ENCODE measurements at regions not wholly inside any gene's neighbourhood (a gene's known extent, or its start where the extent isn't known, plus 50 kb on each side); places are given as distances from the start of the nearest gene placed in this dataset.

- H3K9me3 Mint-ChIP-seq: no peaks in the 10 kb centered on the region
- no peak overlapping the region for H3K4me3 Mint-ChIP-seq
- peak overlapping the region in 1 of 2 donors; percentile 72 for H3K27ac Mint-ChIP-seq
- ATAC-seq (peak; percentile 78 to 93 (median 88)), DNase-seq (peak in 1 of 2 donors; percentile 78)
- no peaks in the 10 kb centered on the region for H3K36me3 Mint-ChIP-seq
- H3K4me1 Mint-ChIP-seq: peaks cover 14 to 34% of the 10 kb centered on the region in 2 donors
- H3K27ac ChIP-seq (ENCODE audit: low read length): peak overlapping the region; percentile 4
- 22% methylated on average over 2 of the region's 3 CpGs for WGBS (ENCODE audit: insufficient coverage)
- H3K9me3 ChIP-seq (ENCODE audit: control insufficient read depth, insufficient read depth, low read length): no peaks in the 10 kb centered on the region
- no peaks in the 10 kb centered on the region for H3K27me3 Mint-ChIP-seq (ENCODE audit: low read depth in 2 of 2)
- no peaks in the 10 kb centered on the region for H3K27me3 ChIP-seq (ENCODE audit: control insufficient read depth, insufficient read depth, low read length)
- intact Hi-C loops (cut with micrococcal nuclease): no loop called here
- TF ChIP-seq CTCF (IDR thresholded peaks at IDR 0.05): no peak
- H3K4me3 ChIP-seq (ENCODE audit: low read length): no peak overlapping the region
- no peaks in the 10 kb centered on the region for H3K36me3 ChIP-seq (ENCODE audit: control insufficient read depth, insufficient read depth, low read length)
- H3K4me1 ChIP-seq (ENCODE audit: control insufficient read depth, insufficient read depth, low read length): peaks cover 16% of the 10 kb centered on the region
These were observed 330.8 kb downstream of the PTEN start for GRCh38 chr10:88194041-88194887.

GRCh38 chr10:88194961-88195367 lies 331.5 kb downstream of the PTEN start:
- intact Hi-C loops (cut with micrococcal nuclease): no loop called here
- H3K27ac Mint-ChIP-seq: no peak overlapping the region

GRCh38 chr10:88195841-88196240 lies 332.4 kb downstream of the PTEN start:
- Mint-ChIP-seq H3K4me1 (peaks cover 14 to 34% of the 10 kb centered on the region in 2 donors), H3K27me3 (ENCODE audit: low read depth in 2 of 2) (no peaks in the 10 kb centered on the region), H3K9me3 (no peaks in the 10 kb centered on the region), H3K36me3 (no peaks in the 10 kb centered on the region), H3K4me3 (no peak overlapping the region), H3K27ac (no peak overlapping the region)
- Histone ChIP-seq H3K4me1 (ENCODE audit: control insufficient read depth, insufficient read depth, low read length) (peaks cover 16% of the 10 kb centered on the region), H3K27ac (ENCODE audit: low read length) (no peak overlapping the region), H3K4me3 (ENCODE audit: low read length) (no peak overlapping the region), H3K9me3 (ENCODE audit: control insufficient read depth, insufficient read depth, low read length) (no peaks in the 10 kb centered on the region), H3K27me3 (ENCODE audit: control insufficient read depth, insufficient read depth, low read length) (no peaks in the 10 kb centered on the region), H3K36me3 (ENCODE audit: control insufficient read depth, insufficient read depth, low read length) (no peaks in the 10 kb centered on the region)
- TF ChIP-seq CTCF (IDR thresholded peaks at IDR 0.05): no peak
- DNase-seq (no peak), ATAC-seq (no peak)
- intact Hi-C loops (cut with micrococcal nuclease): no loop called here
- WGBS (ENCODE audit: insufficient coverage): 87% methylated on average over 2 of the region's 2 CpGs

More at GRCh38 chr10:88194961-88195367, 331.5 kb downstream of the PTEN start:
- DNase-seq: no peak
- H3K4me1 Mint-ChIP-seq: peaks cover 14 to 34% of the 10 kb centered on the region in 2 donors
- Histone ChIP-seq H3K36me3 (ENCODE audit: control insufficient read depth, insufficient read depth, low read length) (no peaks in the 10 kb centered on the region), H3K4me1 (ENCODE audit: control insufficient read depth, insufficient read depth, low read length) (peaks cover 16% of the 10 kb centered on the region), H3K9me3 (ENCODE audit: control insufficient read depth, insufficient read depth, low read length) (no peaks in the 10 kb centered on the region), H3K4me3 (ENCODE audit: low read length) (no peak overlapping the region), H3K27ac (ENCODE audit: low read length) (no peak overlapping the region), H3K27me3 (ENCODE audit: control insufficient read depth, insufficient read depth, low read length) (no peaks in the 10 kb centered on the region)
- no peak for ATAC-seq
- no peaks in the 10 kb centered on the region for H3K27me3 Mint-ChIP-seq (ENCODE audit: low read depth in 2 of 2)
- H3K4me3 Mint-ChIP-seq: no peak overlapping the region
- no peak for TF ChIP-seq CTCF (IDR thresholded peaks at IDR 0.05)
- 83% methylated on average over 1 of the region's 2 CpGs for WGBS (ENCODE audit: insufficient coverage)
- H3K36me3 Mint-ChIP-seq: no peaks in the 10 kb centered on the region
- no peaks in the 10 kb centered on the region for H3K9me3 Mint-ChIP-seq

Data from natural killer cell (primary cell).